ENCODE measurements at regions not wholly inside any gene's neighbourhood (a gene's known extent, or its start where the extent isn't known, plus 50 kb on each side); places are given as distances from the start of the nearest gene placed in this dataset.

- TF ChIP-seq CTCF (IDR thresholded peaks at IDR 0.05; ENCODE audit: borderline replicate concordance, insufficient read depth, low read depth, low read length), result no peak
- H3K4me3 ChIP-seq (ENCODE audit: low read depth, low read length), result no peak overlapping the region
Measured at GRCh38 chr6:66897576-66897975, 1190.5 kb upstream of the EYS start.

GRCh38 chr6:66896415-66896814 is 1189.4 kb upstream of the EYS start:
- TF ChIP-seq CTCF (IDR thresholded peaks at IDR 0.05; ENCODE audit: borderline replicate concordance, insufficient read depth, low read depth, low read length), result no peak
- H3K4me3 ChIP-seq (ENCODE audit: low read depth, low read length), result no peak overlapping the region

- no peak for TF ChIP-seq CTCF (IDR thresholded peaks at IDR 0.05; ENCODE audit: borderline replicate concordance, insufficient read depth, low read depth, low read length)
- no peak overlapping the region for H3K4me3 ChIP-seq (ENCODE audit: low read depth, low read length)
Measured at GRCh38 chr6:66883453-66883852, 1176.4 kb upstream of the EYS start.

GRCh38 chr6:66866801-66867200 is 1159.8 kb upstream of the EYS start:
- no peak overlapping the region for H3K4me3 ChIP-seq (ENCODE audit: low read depth, low read length)
- TF ChIP-seq CTCF (IDR thresholded peaks at IDR 0.05; ENCODE audit: borderline replicate concordance, insufficient read depth, low read depth, low read length), result no peak

GRCh38 chr6:66865771-66866170 is 1158.7 kb upstream of the EYS start:
- H3K4me3 ChIP-seq (ENCODE audit: low read depth, low read length), result no peak overlapping the region
- no peak for TF ChIP-seq CTCF (IDR thresholded peaks at IDR 0.05; ENCODE audit: borderline replicate concordance, insufficient read depth, low read depth, low read length)

- no peak overlapping the region for H3K4me3 ChIP-seq (ENCODE audit: low read depth, low read length)
- no peak for TF ChIP-seq CTCF (IDR thresholded peaks at IDR 0.05; ENCODE audit: borderline replicate concordance, insufficient read depth, low read depth, low read length)
Measured at GRCh38 chr6:66861007-66861541, 1154.0 kb upstream of the EYS start.

GRCh38 chr6:66860328-66860727 is 1153.3 kb upstream of the EYS start:
- TF ChIP-seq CTCF (IDR thresholded peaks at IDR 0.05; ENCODE audit: borderline replicate concordance, insufficient read depth, low read depth, low read length), result no peak
- H3K4me3 ChIP-seq (ENCODE audit: low read depth, low read length), result no peak overlapping the region

Measured in GM12875 (cell line).